NCI-H524 (cell line): ENCODE measurements at regions not wholly inside any gene's neighbourhood (a gene's known extent, or its start where the extent isn't known, plus 50 kb on each side); places are given as distances from the start of the nearest gene placed in this dataset.

Experiments
- DNase-seq, 2 experiments: peaks; one replicate each; lab custom pipeline; 2025; lab: John Stamatoyannopoulos, UW

- no peak for DNase-seq
Measured at GRCh38 chr11:134908583-134908982, 496.5 kb upstream of the B3GAT1 start.

- no peak for DNase-seq
Measured at GRCh38 chr11:134907636-134908035, 495.6 kb upstream of the B3GAT1 start.

GRCh38 chr11:134906356-134906955, 494.4 kb upstream of the B3GAT1 start:
- no peak for DNase-seq

DNA sequence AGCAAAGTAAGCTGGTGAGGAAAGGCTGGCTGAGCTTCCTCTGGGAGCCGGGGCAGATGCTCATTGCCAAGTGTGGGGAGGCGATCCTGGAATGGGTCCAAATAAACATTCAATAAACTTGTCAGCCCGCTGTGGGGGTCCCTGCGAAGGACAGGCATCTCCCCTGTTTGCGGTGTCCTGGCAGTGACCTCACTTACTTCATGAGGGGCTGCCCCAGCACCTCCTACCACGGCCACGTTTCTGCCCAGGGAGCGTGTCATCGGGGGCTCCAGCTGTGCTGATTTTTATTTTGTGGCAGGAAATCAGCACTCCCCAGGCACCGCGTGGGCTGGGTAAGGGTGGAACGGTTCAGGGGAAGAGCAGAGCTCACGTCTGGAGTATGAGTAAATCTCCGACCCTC, 493.9 kb upstream of the B3GAT1 start:
- DNase-seq, result peak in 1 of 2 experiments; percentile 32

DNA sequence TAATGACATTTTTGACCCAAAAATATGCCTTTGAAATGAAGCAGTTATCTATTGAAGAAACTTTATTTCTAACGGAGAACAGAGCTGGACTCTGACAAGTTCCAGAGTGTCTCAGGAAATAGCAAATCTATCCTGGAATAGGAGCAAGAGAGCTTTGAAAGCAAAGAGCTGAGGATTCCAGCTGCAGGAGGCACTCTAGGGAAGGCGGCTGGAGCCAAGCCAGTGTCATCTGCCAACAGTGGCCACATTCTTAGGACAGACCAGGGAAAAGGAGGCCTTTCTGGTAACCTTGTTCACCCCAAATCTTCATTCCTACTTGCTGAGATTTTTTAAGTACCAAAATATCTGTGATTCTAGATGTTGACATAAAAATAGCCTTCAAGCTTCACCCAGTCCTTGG, 493.5 kb upstream of the B3GAT1 start:
- DNase-seq, result no peak

DNA sequence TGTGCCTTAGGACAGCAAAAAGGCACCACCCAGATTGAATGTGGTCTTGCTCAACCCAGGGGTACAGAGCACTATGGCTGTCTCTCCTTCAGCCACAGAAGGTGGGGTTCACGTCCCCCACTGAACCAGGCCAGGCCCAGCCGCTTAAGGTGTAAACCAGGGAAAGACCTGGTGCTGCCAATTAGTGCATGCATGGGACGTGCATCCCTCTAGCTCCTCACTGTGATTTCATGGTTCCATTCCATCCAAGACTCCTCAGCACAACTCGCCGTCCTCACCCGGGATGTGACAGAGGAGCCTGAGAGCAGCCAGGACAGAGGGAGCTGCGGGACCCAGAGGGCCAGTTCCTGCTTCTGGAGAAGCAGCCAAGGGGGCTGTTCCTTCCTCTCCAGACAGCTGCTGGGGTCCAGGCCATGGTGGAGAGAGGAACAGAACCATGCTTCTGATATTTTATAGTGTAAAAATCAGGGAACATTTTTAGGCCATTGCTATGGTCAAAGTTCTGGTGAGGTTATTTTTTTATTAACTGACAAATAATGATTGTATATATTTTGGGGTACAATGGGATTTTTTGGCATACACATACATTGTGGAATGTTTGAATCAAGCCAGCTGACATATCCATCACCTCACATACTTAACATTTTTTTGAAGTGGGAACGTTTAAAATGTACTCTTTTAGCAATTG, 492.2 kb upstream of the B3GAT1 start:
- no peak for DNase-seq

DNA sequence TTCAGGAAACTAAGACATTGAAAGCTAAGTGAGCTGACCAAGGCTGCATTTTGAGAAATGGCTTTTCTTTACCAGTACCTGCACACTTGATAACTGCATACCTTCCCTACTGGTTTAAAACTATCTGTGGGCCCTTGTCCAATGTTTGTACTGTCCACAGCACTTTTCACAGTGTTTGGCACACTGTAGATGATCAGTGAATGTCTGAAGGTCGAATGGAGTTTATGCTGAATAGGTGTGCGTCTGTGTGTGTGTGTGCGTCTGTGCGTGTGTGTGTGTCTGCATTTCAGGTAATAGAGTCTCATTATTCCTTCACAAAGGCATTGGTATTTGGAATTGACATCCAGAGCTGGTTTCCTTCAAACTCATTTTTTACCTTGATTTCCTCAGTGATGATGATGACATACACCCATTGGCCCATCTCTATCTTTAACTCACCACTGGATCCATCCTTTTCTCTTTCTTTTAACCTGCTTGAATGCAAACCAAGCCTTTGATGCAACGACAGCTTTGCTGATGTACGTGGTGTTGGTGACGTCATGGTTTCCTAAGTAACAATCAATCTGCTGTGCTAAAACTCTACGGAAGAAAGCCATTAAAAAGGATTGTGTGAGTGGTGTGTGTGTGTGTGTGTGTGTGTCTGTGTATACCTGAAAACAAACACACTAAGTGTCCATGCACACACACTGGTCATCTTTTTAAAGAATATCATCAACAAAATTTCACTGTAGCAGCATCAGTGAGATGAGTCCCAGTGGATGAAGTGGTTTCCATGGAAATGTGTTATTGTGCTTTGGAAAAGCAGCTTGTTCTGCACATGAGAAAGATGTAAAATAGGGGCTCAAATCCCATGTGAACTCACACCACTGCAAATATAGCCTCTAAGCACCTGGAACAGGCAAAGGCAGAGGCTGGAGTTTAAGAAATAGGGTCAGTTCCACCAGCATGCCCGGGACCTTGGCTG, 490.2 kb upstream of the B3GAT1 start:
- DNase-seq, result no peak

DNA sequence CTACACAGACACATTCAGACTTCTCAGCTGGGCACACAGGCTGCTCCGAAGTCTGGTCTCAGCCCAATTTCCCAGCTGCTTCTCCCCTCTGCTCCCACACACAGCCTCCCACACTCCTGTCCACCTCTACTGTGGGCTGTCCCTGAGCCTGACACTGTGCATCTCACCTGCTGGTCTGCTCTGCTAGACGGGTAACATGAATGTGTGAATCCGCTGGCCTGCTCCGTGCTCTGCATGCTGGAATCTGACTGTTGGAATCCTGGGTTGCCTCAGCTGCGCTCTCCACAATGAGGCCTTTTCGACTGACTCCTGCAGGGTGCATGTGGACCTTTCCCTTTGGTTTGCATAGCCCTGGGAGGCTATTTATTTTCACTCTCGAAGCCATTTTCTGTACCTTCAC, 489.5 kb upstream of the B3GAT1 start:
- no peak for DNase-seq

DNA sequence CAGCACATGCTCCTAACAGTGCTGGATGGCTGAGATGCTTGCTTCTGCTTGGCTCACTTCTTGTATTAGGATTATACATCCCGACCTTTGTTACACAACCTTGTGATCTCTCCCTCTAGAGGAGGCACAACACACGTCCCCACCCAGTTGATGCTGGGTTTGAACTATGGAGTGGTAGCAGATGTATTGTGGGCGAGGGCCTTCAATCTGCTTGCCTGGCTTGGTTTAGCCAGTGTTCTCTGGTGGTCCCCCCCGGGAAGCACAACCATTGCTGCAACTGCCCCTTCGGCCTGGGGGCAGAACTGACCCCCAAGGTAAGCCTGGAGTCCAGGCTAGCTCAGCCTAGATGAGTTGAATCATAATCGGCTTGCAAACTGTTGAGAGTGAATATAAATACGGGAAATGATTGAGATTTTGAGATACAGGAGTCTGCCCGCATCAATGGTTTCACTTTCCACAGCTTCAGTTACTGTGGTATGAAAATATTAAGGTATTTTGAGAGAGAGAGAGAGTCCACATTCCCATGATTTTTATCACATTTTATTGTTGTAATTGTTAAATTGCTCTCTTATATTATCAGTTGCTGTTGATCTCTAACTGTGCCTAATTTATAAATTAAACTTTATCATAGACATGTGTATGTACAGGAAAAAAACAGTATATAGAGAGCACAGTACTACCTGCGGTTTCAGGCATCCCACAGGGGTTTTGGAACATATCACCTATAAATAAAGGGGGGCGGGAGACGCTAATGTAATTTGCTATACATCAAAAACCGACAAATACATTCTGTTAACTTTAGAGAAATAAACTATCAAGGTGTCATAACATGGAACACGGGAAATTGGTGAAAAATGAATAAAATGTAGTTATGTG, 482.0 kb upstream of the B3GAT1 start:
- DNase-seq, result no peak

- no peak for DNase-seq
Measured at GRCh38 chr11:134890446-134890845, 478.4 kb upstream of the B3GAT1 start.

DNA sequence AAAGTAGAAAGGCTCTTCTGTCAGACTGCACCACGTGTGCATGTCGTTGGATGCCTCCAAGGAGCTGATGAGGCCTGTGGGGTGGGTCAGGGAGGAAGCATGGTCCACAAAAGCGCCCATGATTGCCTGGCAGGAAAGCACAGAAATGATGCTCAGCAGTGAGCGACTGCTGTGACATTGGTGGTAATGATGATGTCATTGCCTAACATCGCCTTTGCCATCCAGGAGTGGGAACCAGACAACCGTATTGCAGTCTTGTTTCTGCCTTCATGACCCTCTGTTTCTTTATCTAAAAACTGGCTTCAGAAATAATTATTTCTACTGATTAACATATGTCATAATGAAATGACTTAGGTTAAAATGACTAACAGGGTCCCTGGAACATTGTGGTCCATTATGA, 477.8 kb upstream of the B3GAT1 start:
- DNase-seq, result no peak

DNA sequence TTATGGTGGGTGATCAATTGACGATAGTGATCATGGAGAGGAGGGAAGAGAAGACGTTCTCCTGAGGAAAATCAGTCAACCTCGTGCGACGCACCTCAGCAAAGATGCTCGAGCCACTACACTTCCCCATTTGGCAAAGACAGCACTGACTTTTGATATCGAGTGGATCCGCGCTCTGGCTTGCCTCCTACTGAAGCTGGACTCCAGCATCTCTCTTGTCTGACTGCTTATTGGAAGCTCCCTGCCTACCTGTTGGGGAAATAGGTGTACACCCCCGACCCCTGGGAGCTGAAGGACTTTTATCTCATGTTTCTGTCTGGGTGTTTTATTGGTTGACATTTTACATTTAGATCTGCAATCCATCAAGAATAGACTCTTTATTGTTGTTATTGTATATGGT, 476.8 kb upstream of the B3GAT1 start:
- DNase-seq, result no peak

GRCh38 chr11:134887896-134888295, 475.9 kb upstream of the B3GAT1 start:
- no peak for DNase-seq

GRCh38 chr11:134883484-134883883, 471.4 kb upstream of the B3GAT1 start:
- DNase-seq, result no peak

DNA sequence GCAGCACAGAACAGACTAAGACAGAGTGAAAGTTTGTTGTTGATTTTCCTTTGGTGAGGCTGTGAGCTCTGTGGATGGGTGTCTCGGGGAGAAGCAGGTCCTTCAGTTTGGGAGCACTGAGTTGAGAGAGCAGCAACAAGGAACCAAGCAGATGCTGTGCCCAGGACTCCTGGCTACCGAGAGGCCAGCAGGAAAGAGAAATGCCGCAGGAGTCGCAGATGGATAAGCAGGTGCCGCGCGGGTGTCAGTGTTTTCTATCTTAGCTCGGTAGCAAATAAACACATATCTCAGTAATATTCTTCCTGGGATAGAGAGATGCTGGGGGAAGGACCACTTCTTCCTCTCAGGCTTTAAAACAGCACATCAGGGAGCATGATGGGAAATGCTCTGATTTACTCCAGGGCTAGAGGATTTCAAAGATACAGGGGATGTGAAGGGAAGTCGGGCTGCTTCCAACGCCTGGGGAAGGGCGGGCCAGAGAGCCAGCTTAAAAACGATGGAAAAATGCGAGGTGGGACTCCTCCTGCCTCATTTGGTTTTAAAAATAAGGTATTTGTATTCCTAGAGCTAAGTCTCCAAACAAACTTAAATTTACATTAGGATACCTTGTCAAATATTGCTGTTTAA, 470.7 kb upstream of the B3GAT1 start:
- no peak for DNase-seq

GRCh38 chr11:134882141-134882540, 470.1 kb upstream of the B3GAT1 start:
- DNase-seq, result peak in 1 of 2 experiments; percentile 55

DNA sequence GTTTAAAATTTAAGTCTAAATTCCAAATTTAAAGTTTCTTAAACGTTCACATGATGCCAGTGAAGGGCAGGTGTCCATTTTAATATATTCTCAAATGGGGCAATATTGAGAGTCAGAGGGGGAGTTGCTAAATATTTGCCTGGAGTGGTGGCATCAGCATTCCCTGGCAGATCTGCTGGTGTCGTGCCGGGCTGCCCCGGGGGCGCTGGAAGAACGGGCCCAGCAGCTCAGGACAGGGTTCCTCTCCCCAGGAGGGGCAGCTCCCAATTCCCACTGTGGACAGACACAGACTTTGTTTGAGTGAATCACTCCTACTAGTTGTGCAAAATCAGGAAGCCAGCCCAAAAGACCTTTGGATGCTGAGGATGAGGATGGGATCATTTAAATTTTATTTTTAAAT, 468.7 kb upstream of the B3GAT1 start:
- DNase-seq, result no peak

GRCh38 chr11:134879931-134880330, 467.9 kb upstream of the B3GAT1 start:
- DNase-seq, result no peak

- no peak for DNase-seq
Measured at GRCh38 chr11:134879341-134879740, 467.3 kb upstream of the B3GAT1 start.

GRCh38 chr11:134878785-134879184, 466.7 kb upstream of the B3GAT1 start:
- no peak for DNase-seq

- DNase-seq, result no peak
Measured at GRCh38 chr11:134876226-134876625, 464.2 kb upstream of the B3GAT1 start.
